Endodermal cell (in vitro differentiated cells): ENCODE measurements at regions not wholly inside any gene's neighbourhood (a gene's known extent, or its start where the extent isn't known, plus 50 kb on each side); places are given as distances from the start of the nearest gene placed in this dataset.
"Not testable (repeated sequence)": the region's sequence is repeated elsewhere in the genome, so short reads cannot be mapped to it uniquely, and the experiment has no call there.

Experiments used
- DNase-seq: peaks from one replicate; pipeline ENCODE4 v3.0.0-alpha.2; 2017
- H3K27ac ChIP-seq: 2 replicates; pipeline ENCODE4 v1.5.1; 2013; ENCODE audit warnings: mild to moderate bottlenecking, low read depth, low read length, moderate library complexity
- H3K27me3 ChIP-seq: 2 replicates; pipeline ENCODE4 v1.6.1; 2013; ENCODE audit warnings: mild to moderate bottlenecking, low read length, moderate library complexity; ENCODE audit not compliant: insufficient read depth, control insufficient read depth, poor library complexity, severe bottlenecking
- H3K36me3 ChIP-seq: 2 replicates; pipeline ENCODE4 v1.7.0; 2013; ENCODE audit warnings: mild to moderate bottlenecking, low read length, moderate library complexity; ENCODE audit not compliant: control insufficient read depth, insufficient read depth
- H3K4me1 ChIP-seq: one replicate; pipeline ENCODE4 v1.7.0; 2013; ENCODE audit warnings: low read length; ENCODE audit not compliant: control insufficient read depth, insufficient read depth
- H3K4me3 ChIP-seq: 2 replicates; pipeline ENCODE4 v1.5.1; 2013; ENCODE audit warnings: mild to moderate bottlenecking, low read length, moderate library complexity
- H3K9ac ChIP-seq: 2 replicates; pipeline ENCODE4 v1.6.1; 2013; ENCODE audit warnings: mild to moderate bottlenecking, low read length, moderate library complexity; ENCODE audit not compliant: poor library complexity, severe bottlenecking; ENCODE audit errors: extremely low read depth
- H3K9me3 ChIP-seq: 2 replicates; pipeline ENCODE4 v1.6.1; 2013; ENCODE audit warnings: mild to moderate bottlenecking, low read length, moderate library complexity; ENCODE audit not compliant: control insufficient read depth
- H3K27ac Mint-ChIP-seq: 2 replicates; pipeline ENCODE4 v1.8.0; 2020; ENCODE audit warnings: mixed read lengths
- H3K27me3 Mint-ChIP-seq: 2 replicates; pipeline ENCODE4 v1.8.0; 2021; ENCODE audit warnings: mild to moderate bottlenecking, mixed read lengths; ENCODE audit not compliant: insufficient read depth
- H3K36me3 Mint-ChIP-seq: 2 replicates; pipeline ENCODE4 v1.8.0; 2020; ENCODE audit warnings: low read depth, mixed read lengths
- H3K4me1 Mint-ChIP-seq: 2 replicates; pipeline ENCODE4 v1.8.0; 2020; ENCODE audit warnings: mixed read lengths
- H3K4me3 Mint-ChIP-seq: 2 replicates; pipeline ENCODE4 v1.8.0; 2020; ENCODE audit warnings: mild to moderate bottlenecking, moderate library complexity, mixed read lengths
- H3K9me3 Mint-ChIP-seq: 2 replicates; pipeline ENCODE4 v1.8.0; 2020; ENCODE audit warnings: mild to moderate bottlenecking, mixed read lengths
- WGBS, 2 experiments: methylation state at CpG; one replicate each; pipeline versions ENCODE4 v1.1.5 to v1.1.7; 2013; ENCODE audit warnings: missing lambda C conversion rate in 2 of 2, mixed read lengths in 1 of 2; ENCODE audit not compliant: insufficient coverage in 1 of 2, insufficient read length in 1 of 2; 5-methylcytosine and 5-hydroxymethylcytosine counted together
- TF ChIP-seq, protein P1 (sequence below): fragments of 200-600 bp; sonication (generic); conservative IDR thresholded peaks from 2 replicates; pipeline ENCODE4 v1.5.0; 2021; ENCODE audit warnings: antibody characterized with exemption, mild to moderate bottlenecking

DNA sequence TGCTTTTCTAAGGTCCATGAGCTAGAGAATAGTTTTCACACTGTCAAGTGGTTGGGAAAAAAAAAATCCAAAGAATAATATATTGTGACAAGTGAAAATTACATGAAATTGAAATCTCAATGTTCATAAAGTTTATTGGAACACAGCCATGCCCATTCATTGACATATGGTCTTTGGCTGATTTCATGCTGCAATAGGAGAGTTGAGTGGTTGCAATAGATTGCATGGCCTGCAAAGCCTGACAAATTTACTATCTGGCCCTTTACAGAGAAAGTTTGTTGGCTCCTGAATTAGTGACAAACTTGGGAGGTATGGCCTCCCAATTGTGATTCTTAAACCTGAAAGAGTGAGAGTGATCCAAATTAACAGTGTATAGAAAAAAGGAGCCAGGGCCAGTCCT, 115.5 kb upstream of the FAM9C start:
- Histone ChIP-seq H3K4me3 (no peak overlapping the region), H3K36me3 (no peaks in the 10 kb centered on the region), H3K9me3 (no peaks in the 10 kb centered on the region), H3K4me1 (no peaks in the 10 kb centered on the region), H3K27ac (no peak overlapping the region), H3K27me3 (no peaks in the 10 kb centered on the region), H3K9ac (no peak overlapping the region)
- H3K27me3 Mint-ChIP-seq: no peaks in the 10 kb centered on the region
- no peak overlapping the region for H3K27ac Mint-ChIP-seq
- peaks cover 10% of the 10 kb centered on the region for H3K4me1 Mint-ChIP-seq
- no peaks in the 10 kb centered on the region for H3K36me3 Mint-ChIP-seq
- H3K9me3 Mint-ChIP-seq: peaks cover 56% of the 10 kb centered on the region
- no peak overlapping the region for H3K4me3 Mint-ChIP-seq
- DNase-seq: no peak
- TF ChIP-seq, protein P1, sequence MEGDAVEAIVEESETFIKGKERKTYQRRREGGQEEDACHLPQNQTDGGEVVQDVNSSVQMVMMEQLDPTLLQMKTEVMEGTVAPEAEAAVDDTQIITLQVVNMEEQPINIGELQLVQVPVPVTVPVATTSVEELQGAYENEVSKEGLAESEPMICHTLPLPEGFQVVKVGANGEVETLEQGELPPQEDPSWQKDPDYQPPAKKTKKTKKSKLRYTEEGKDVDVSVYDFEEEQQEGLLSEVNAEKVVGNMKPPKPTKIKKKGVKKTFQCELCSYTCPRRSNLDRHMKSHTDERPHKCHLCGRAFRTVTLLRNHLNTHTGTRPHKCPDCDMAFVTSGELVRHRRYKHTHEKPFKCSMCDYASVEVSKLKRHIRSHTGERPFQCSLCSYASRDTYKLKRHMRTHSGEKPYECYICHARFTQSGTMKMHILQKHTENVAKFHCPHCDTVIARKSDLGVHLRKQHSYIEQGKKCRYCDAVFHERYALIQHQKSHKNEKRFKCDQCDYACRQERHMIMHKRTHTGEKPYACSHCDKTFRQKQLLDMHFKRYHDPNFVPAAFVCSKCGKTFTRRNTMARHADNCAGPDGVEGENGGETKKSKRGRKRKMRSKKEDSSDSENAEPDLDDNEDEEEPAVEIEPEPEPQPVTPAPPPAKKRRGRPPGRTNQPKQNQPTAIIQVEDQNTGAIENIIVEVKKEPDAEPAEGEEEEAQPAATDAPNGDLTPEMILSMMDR: no peak

GRCh38 chrX:13158911-13159310, 114.5 kb upstream of the FAM9C start:
- Mint-ChIP-seq H3K27ac (no peak overlapping the region), H3K27me3 (no peaks in the 10 kb centered on the region), H3K36me3 (no peaks in the 10 kb centered on the region), H3K9me3 (peaks cover 65% of the 10 kb centered on the region), H3K4me3 (no peak overlapping the region), H3K4me1 (peaks cover 4% of the 10 kb centered on the region)
- Histone ChIP-seq H3K36me3 (no peaks in the 10 kb centered on the region), H3K27me3 (no peaks in the 10 kb centered on the region), H3K4me3 (no peak overlapping the region), H3K9ac (no peak overlapping the region), H3K9me3 (no peaks in the 10 kb centered on the region), H3K27ac (no peak overlapping the region), H3K4me1 (no peaks in the 10 kb centered on the region)
- TF ChIP-seq, protein P1: no peak
- DNase-seq: no peak

- not testable (repeated sequence) for H3K4me3 ChIP-seq, H3K4me1 ChIP-seq, H3K27me3 ChIP-seq, H3K27me3 Mint-ChIP-seq, H3K9ac ChIP-seq, H3K4me3 Mint-ChIP-seq, H3K27ac ChIP-seq, DNase-seq, H3K4me1 Mint-ChIP-seq, H3K36me3 Mint-ChIP-seq, H3K9me3 ChIP-seq, H3K36me3 ChIP-seq, H3K27ac Mint-ChIP-seq
- WGBS, 2 experiments: 100% methylated on average over 1 of the region's 1 CpG; no CpG with 5 or more reads in 1 of the 2 experiments
- H3K9me3 Mint-ChIP-seq: peaks cover 69% of the 10 kb centered on the region
Measured at GRCh38 chrX:13155550-13155949, 111.1 kb upstream of the FAM9C start.

DNA sequence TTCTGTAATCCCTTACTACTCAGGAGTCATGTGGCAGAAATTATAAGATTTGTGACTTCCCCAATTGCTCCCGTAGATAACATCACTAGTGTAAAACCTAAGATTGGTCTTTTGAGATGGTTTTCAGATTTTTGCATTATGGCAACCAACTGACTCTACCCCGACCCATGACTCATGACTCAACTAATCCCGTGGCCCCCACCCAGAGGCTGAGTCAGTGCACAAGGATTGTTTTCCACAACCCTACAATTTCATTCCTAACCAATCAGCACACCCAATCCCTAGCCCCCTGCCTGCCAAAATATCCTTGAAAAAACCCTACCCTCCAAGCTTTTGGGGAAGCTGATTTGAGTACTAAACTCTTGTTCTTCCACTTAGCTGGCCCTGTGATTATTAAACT, 109.4 kb upstream of the FAM9C start:
- Histone ChIP-seq H3K9me3 (peaks cover 6% of the 10 kb centered on the region), H3K27me3 (no peaks in the 10 kb centered on the region), H3K4me1 (no peaks in the 10 kb centered on the region), H3K36me3 (no peaks in the 10 kb centered on the region), H3K9ac (no peak overlapping the region), H3K4me3 (no peak overlapping the region), H3K27ac (no peak overlapping the region)
- Mint-ChIP-seq H3K27me3 (no peaks in the 10 kb centered on the region), H3K36me3 (no peaks in the 10 kb centered on the region), H3K9me3 (peaks cover 62% of the 10 kb centered on the region), H3K4me1 (no peaks in the 10 kb centered on the region), H3K27ac (no peak overlapping the region), H3K4me3 (no peak overlapping the region)
- 93 to 100% methylated on average over 1 to 3 of the region's 3 CpGs for WGBS, 2 experiments
- TF ChIP-seq, protein P1: no peak
- no peak for DNase-seq
